GM21381 (cell line): ENCODE measurements at regions not wholly inside any gene's neighbourhood (a gene's known extent, or its start where the extent isn't known, plus 50 kb on each side); places are given as distances from the start of the nearest gene placed in this dataset.
A peak's percentile ranks its signal among the peaks of the same experiment; 100 is the strongest.

Experiments used
- ATAC-seq: cut with Tn5 transposase; IDR thresholded peaks from one replicate; pipeline ENCODE4 v1.9.1; 2021; ENCODE audit warnings: mild to moderate bottlenecking, moderate library complexity; ENCODE audit not compliant: unreplicated experiment

DNA sequence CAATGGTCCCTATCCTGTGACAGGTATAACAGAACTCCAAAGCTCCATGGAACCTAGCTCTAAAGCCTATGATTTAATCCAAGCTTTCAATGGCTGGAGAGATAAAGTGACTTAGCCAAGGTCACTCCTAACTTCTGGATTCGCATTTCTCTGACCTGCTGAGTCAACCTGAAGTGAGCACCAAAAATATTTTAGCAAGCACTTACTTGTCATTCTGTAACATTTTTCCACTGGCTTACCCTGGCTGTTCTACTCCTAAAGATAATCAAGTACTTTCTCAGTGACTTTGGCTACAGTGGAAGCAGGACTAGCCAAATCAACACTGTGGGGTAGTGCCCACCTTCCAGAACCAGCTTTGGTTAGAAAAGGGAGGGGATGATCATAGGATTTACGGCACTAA lies 188.3 kb downstream of the OGFRL1 start:
- ATAC-seq: no peak

- ATAC-seq: no peak
Measured at GRCh38 chr6:71478834-71479541, 190.4 kb downstream of the OGFRL1 start.

DNA sequence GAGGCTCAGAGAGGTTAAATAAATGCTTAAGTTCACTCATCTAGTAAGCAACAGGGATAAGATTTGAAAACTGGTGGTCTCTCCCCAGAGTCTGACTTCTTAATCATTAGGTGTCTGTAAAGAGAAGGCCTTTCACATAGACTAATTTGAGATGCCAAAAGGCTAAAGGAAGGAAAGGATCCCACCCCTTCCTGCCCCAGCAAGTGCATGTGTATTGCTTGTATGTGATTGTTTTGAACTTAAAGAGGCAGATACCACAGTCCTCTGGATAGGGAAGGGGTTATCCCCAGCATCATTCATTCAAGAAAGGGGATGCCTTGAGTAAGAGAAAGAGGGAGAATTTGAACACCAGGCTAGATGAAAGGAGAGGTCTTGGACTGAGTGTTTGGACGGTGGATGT lies 192.0 kb downstream of the OGFRL1 start:
- no peak for ATAC-seq

- no peak for ATAC-seq
Measured at GRCh38 chr6:71481011-71481410, 192.4 kb downstream of the OGFRL1 start.

GRCh38 chr6:71481801-71482200 lies 193.2 kb downstream of the OGFRL1 start:
- no peak for ATAC-seq

DNA sequence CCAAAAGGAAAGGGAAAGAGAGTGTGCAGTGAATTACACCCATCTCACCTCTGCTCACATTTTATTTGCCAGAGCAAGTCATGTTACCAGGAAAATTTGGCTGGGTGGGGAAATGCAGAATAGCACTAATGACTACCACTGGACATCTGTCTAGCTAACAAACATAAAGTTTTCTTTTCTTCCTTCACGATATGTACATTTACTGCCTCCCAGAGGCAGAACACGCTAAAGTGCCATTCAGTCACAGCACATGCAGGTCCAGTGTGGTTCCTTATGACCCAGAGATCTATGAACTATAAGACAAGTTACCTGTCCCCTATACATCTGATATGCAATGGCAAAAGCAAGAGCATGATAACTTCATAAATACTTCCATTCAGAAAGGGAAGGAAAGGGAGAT lies 194.1 kb downstream of the OGFRL1 start:
- no peak for ATAC-seq

DNA sequence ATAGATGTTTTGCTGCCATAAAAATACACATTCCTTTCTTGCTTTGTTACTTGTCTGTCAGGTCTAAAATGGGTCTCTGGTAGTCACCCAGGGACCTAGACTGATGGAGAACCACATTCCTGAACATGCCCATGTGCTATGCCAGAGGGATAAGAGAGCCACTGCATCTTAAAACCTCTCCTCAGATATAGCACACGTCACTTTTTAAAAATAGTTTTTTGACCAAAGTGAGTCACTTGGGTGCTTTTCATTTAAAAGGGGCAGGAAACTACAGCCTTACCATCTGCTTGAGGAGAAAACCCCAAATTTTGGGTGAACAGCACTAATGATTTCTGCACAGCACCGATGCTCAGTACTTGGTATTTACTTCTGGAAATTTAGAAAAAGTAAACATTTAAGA lies 197.8 kb downstream of the OGFRL1 start:
- no peak for ATAC-seq

GRCh38 chr6:71488186-71488585 lies 199.6 kb downstream of the OGFRL1 start:
- ATAC-seq: no peak

- no peak for ATAC-seq
Measured at GRCh38 chr6:71489736-71490135, 201.1 kb downstream of the OGFRL1 start.

DNA sequence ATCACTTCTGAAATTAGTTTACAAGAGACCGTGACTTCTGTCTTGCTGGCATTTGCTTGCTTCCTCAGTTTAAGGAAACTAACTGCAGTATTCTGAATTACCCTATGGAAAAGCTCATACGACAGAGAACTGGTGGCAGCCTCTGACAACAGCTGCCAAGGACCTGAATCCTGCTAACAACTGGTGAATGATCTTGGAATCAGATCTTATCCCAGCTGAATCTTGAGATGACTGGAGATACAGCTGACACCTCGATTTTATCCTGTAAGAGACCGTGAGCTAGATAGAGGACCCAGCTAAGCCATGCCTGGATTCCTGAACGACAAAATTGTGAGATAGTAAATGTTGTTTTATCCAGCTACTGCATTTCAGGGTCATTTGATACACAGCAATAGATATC lies 202.3 kb downstream of the OGFRL1 start:
- ATAC-seq: no peak

- no peak for ATAC-seq
Measured at GRCh38 chr6:71491844-71492243, 203.2 kb downstream of the OGFRL1 start.

DNA sequence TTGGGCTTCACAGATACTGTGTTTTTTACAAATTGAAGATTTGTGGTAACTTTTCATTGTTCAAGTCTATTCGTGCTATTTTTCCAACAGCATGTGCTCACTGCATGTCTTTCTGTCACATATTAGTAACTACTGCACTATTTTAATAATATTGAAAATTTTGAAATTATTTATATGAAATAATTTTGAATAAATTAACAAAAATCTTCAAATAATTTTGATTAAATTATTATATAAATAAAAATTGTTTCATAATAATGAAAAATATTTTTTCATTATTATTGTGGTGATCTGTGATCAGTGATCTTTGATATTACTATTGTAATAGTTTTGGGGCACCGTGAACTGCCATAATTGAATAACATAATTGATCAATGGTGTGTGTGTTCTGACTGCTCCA lies 204.1 kb downstream of the OGFRL1 start:
- ATAC-seq: no peak

GRCh38 chr6:71496018-71496721 lies 207.6 kb downstream of the OGFRL1 start:
- ATAC-seq: peak; percentile 100

GRCh38 chr6:71496722-71497033 lies 208.1 kb downstream of the OGFRL1 start:
- no peak for ATAC-seq

- ATAC-seq: no peak
Measured at GRCh38 chr6:71498638-71499037, 210.0 kb downstream of the OGFRL1 start.

DNA sequence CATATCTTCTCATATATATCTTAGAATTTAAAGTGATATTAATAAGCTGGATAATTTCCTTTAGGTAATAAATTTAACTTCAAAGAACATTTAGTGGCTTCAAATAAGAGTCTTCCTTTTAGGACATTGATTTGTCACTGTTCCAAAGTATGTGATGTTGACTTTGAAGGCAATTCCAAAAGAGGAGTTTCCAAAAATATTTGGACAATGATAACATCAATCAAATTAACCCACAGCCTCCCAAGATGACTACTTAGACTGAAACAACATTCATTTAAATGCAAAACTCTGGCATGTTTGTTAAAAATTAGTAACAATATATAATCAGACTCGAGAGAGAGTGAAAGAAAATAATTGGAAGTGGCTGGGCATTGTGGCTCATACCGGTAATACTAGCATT lies 211.1 kb downstream of the OGFRL1 start:
- no peak for ATAC-seq

GRCh38 chr6:71502168-71502567 lies 213.6 kb downstream of the OGFRL1 start:
- no peak for ATAC-seq

- no peak for ATAC-seq
Measured at GRCh38 chr6:71502956-71503355, 214.3 kb downstream of the OGFRL1 start.

DNA sequence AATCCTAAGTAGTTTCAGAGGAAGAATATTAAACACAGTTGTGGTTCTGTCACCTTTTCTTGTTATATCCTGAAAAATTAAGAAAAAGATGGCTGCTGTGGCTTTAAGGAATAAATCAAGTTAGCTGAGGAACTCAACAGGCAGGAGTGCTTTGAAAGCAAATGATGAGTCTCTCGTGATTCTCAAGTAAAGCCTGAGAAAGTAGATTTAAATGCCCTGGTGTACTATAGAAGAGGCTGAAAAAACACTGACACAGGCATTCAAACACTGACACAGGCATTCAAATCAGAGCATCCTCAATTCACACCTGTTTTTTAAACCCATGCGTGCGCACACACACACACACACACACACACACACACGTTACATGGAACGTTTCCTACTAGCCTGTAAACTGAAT lies 218.6 kb downstream of the OGFRL1 start:
- ATAC-seq: no peak

GRCh38 chr6:71509191-71510005 lies 220.8 kb downstream of the OGFRL1 start:
- no peak for ATAC-seq

DNA sequence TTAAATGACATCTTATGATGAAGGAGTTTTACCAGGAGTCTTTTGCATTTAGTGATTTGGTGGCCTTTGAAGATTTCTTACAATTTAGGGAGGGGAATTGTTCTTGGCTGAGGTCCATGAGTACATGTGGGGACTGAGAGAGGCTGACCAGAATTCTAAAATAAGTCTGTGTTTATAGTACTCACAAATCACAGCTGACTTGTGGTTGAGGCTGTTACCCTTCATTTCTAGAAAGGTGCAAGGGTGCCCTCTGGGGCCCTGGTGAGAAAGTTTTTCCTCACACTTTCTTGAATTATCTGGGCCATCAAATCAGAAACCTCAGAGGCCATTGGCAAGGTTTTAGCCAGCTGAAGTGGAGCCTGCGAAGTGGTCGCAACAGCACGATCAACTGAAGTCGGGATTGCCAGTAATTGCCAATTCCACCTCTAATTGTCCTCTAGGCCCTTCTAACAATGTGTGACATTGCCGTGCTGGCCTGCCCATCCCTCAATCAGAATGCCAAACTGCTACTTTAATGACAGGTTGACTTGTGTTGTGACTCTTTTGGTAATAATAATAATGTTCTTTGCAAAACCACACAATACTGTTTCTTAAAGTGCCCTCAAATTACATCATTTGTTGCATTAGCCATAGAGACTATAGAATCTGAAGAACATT lies 221.6 kb downstream of the OGFRL1 start:
- no peak for ATAC-seq
